ENCODE measurements at regions not wholly inside any gene's neighbourhood (a gene's known extent, or its start where the extent isn't known, plus 50 kb on each side); places are given as distances from the start of the nearest gene placed in this dataset.

- Histone ChIP-seq H3K9me2 (ENCODE audit: insufficient read depth) (no peaks in the 10 kb centered on the region), H2AFZ (ENCODE audit: low read depth, low read length, poor library complexity, severe bottlenecking) (no peak overlapping the region), H3K27ac (ENCODE audit: low read depth, low read length) (no peak overlapping the region), H3K79me2 (ENCODE audit: insufficient read depth, low read length) (no peaks in the 10 kb centered on the region), H3K4me2 (ENCODE audit: low read length) (no peak overlapping the region), H3K36me3 (ENCODE audit: control insufficient read depth in 1 of 2, insufficient read depth in 2 of 2, low read length in 2 of 2) (no peaks in the 10 kb centered on the region), H3K4me1 (ENCODE audit: control insufficient read depth in 1 of 2, insufficient read depth in 2 of 2, low read length in 2 of 2) (no peaks in the 10 kb centered on the region), H3K27me3 (ENCODE audit: insufficient read depth, low read length) (no peaks in the 10 kb centered on the region), H3K4me3 (replicated peaks in 1 of 2; ENCODE audit: low read depth in 1 of 2, low read length in 2 of 2) (no peak overlapping the region), H4K20me1 (ENCODE audit: insufficient read depth) (no peaks in the 10 kb centered on the region), H3K9ac (ENCODE audit: low read length) (no peak overlapping the region), H3K9me3 (ENCODE audit: control insufficient read depth in 1 of 2, insufficient read depth in 1 of 2, low read depth in 1 of 2, low read length in 2 of 2) (peaks cover 0 to 4% of the 10 kb centered on the region in 2 experiments; a peak in 1 of 4 replicates)
- ATAC-seq (no peak), DNase-seq (ENCODE audit: low read depth, low spot score) (no peak)
- TF ChIP-seq ZNF274 (IDR thresholded peaks at IDR 0.05; ENCODE audit: low read depth, low read length) (no peak), EGR1 (IDR thresholded peaks at IDR 0.05; ENCODE audit: low read depth) (no peak), SP1 (IDR thresholded peaks at IDR 0.05; ENCODE audit: low read depth) (no peak), POLR2AphosphoS5 (IDR thresholded peaks at IDR 0.05; ENCODE audit: low read depth, low read length) (no peak), ZFX (IDR thresholded peaks at IDR 0.05) (no peak), SRF (IDR thresholded peaks at IDR 0.05; ENCODE audit: low read depth) (no peak), TCF7L2 (IDR thresholded peaks at IDR 0.05; ENCODE audit: borderline replicate concordance, extremely low read depth, insufficient read depth, insufficient read length) (no peak), ELF1 (IDR thresholded peaks at IDR 0.05; ENCODE audit: borderline replicate concordance, low read depth) (no peak), CBX3 (IDR thresholded peaks at IDR 0.05; ENCODE audit: low read depth) (no peak), EZH2 (IDR thresholded peaks at IDR 0.05) (no peak), RAD21 (IDR thresholded peaks at IDR 0.05; ENCODE audit: low read depth) (no peak), SIN3A (IDR thresholded peaks at IDR 0.05; ENCODE audit: low read depth) (no peak), JUND (IDR thresholded peaks at IDR 0.05) (no peak), ATF3 (IDR thresholded peaks at IDR 0.05) (no peak), YY1 (IDR thresholded peaks at IDR 0.05; ENCODE audit: extremely low read depth, insufficient replicate concordance, low read depth, low read length) (no peak)
- TF ChIP-seq, protein P1, sequence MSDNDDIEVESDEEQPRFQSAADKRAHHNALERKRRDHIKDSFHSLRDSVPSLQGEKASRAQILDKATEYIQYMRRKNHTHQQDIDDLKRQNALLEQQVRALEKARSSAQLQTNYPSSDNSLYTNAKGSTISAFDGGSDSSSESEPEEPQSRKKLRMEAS (IDR thresholded peaks at IDR 0.05), result no peak
- TF ChIP-seq, protein P2, sequence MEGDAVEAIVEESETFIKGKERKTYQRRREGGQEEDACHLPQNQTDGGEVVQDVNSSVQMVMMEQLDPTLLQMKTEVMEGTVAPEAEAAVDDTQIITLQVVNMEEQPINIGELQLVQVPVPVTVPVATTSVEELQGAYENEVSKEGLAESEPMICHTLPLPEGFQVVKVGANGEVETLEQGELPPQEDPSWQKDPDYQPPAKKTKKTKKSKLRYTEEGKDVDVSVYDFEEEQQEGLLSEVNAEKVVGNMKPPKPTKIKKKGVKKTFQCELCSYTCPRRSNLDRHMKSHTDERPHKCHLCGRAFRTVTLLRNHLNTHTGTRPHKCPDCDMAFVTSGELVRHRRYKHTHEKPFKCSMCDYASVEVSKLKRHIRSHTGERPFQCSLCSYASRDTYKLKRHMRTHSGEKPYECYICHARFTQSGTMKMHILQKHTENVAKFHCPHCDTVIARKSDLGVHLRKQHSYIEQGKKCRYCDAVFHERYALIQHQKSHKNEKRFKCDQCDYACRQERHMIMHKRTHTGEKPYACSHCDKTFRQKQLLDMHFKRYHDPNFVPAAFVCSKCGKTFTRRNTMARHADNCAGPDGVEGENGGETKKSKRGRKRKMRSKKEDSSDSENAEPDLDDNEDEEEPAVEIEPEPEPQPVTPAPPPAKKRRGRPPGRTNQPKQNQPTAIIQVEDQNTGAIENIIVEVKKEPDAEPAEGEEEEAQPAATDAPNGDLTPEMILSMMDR (IDR thresholded peaks at IDR 0.05 in 2 of 3, conservative IDR thresholded peaks at IDR 0.05 in 1 of 3; ENCODE audit: borderline replicate concordance in 1 of 3, insufficient read depth in 1 of 3, low read depth in 2 of 3, low read length in 2 of 3), result no peak
- RAD21 ChIA-PET (ENCODE audit: low non-redundant PET in 1 of 2, low total read pairs in 2 of 2, uncharacterized antibody in 2 of 2, unreplicated experiment in 2 of 2), result no interaction called here
- CTCF ChIA-PET, result interaction anchor here (1.2 kb wide), 1 partner anchor 288 kb away, joined by 3 read pairs; no protein-coding TSS in a partner anchor
- POLR2A ChIA-PET, result no interaction called here
- BruUV-seq (replicated peaks), result no TSS peak
- intact Hi-C loops (cut with micrococcal nuclease), result loop anchor here (5.0 kb wide), 1 partner anchor 312 kb away; no protein-coding TSS in a partner anchor
These were observed 232.3 kb upstream of the DTNBP1 start for GRCh38 chr6:15894973-15895725.
